Body of pancreas (tissue), 4 donors: ENCODE measurements at regions not wholly inside any gene's neighbourhood (a gene's known extent, or its start where the extent isn't known, plus 50 kb on each side); places are given as distances from the start of the nearest gene placed in this dataset.
"Not testable (repeated sequence)": the region's sequence is repeated elsewhere in the genome, so short reads cannot be mapped to it uniquely, and the experiment has no call there.

Experiments
- POLR2A ChIP-seq, 3 donors: fragments of 450-650 bp; IDR thresholded peaks; one replicate each; pipeline ENCODE4 v1.6.1; 2016; ENCODE audit warnings: antibody characterized with exemption in 3 of 3, mild to moderate bottlenecking in 2 of 3
- TF ChIP-seq, protein P1 (sequence below), 7 experiments: fragments of 450-650 bp in 4 of 7; fragments of 200-600 bp in 3 of 7; sonication (generic) in 3 of 7; IDR thresholded peaks; one replicate each; pipeline ENCODE4 v1.5.1; 2016 to 2019; ENCODE audit warnings: antibody characterized with exemption in 7 of 7

DNA sequence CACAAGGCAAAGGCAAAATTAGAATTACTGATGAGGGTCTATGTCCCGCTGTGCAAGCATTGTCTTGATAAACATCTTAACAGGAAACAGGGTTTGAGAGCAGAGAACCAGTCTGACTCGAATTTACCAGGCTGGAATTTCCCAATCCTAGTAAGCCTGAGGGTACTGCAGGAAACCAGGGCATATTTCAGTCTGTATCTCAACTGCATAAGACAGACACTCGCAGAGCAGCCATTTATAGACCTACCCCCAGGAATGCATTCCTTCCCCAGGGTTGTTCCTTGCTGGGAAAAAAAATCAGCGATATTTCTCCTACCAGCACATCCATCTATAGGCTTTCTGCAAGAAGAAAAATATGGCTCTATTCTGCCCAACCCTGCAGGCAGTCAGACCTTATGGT lies 283.8 kb upstream of the ATXN7L3B start:
- TF ChIP-seq, protein P1, sequence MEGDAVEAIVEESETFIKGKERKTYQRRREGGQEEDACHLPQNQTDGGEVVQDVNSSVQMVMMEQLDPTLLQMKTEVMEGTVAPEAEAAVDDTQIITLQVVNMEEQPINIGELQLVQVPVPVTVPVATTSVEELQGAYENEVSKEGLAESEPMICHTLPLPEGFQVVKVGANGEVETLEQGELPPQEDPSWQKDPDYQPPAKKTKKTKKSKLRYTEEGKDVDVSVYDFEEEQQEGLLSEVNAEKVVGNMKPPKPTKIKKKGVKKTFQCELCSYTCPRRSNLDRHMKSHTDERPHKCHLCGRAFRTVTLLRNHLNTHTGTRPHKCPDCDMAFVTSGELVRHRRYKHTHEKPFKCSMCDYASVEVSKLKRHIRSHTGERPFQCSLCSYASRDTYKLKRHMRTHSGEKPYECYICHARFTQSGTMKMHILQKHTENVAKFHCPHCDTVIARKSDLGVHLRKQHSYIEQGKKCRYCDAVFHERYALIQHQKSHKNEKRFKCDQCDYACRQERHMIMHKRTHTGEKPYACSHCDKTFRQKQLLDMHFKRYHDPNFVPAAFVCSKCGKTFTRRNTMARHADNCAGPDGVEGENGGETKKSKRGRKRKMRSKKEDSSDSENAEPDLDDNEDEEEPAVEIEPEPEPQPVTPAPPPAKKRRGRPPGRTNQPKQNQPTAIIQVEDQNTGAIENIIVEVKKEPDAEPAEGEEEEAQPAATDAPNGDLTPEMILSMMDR (IDR thresholded peaks at IDR 0.05), result not testable (repeated sequence)
- TF ChIP-seq POLR2A (IDR thresholded peaks at IDR 0.05), result not testable (repeated sequence)
